CD14-positive monocyte (primary cell): ENCODE measurements at regions not wholly inside any gene's neighbourhood (a gene's known extent, or its start where the extent isn't known, plus 50 kb on each side); places are given as distances from the start of the nearest gene placed in this dataset.

Experiments
- DNase-seq, 3 donors: peaks; one replicate each; pipeline ENCODE4 v3.0.0-alpha.2; 2011 to 2022
- H2AFZ ChIP-seq: 2 replicates; pipeline ENCODE4 v1.6.0; 2012; ENCODE audit warnings: mild to moderate bottlenecking, low read depth, low read length, inconsistent platforms; ENCODE audit not compliant: insufficient read depth, poor library complexity, severe bottlenecking
- H3K27ac ChIP-seq, 2 donors: 1 replicate in 1 of 2; 2 replicates in 1 of 2; pipeline ENCODE4 v1.5.1; 2012 to 2013; ENCODE audit warnings: low read length in 2 of 2, control low read depth in 1 of 2, inconsistent platforms in 1 of 2, low read depth in 1 of 2, mild to moderate bottlenecking in 1 of 2
- H3K27me3 ChIP-seq, 2 donors: one replicate each; pipeline versions ENCODE4 v1.6.0 to v1.6.1; 2011 to 2013; ENCODE audit warnings: low read length in 2 of 2; ENCODE audit not compliant: control insufficient read depth in 2 of 2, insufficient read depth in 2 of 2
- H3K36me3 ChIP-seq, 2 donors: replicated peaks in 1 of 2; 1 replicate in 1 of 2; 2 replicates in 1 of 2; pipeline versions ENCODE4 v1.5.1 to v1.6.1; 2012 to 2013; ENCODE audit warnings: low read length in 2 of 2, control low read depth in 1 of 2, inconsistent platforms in 1 of 2, mild to moderate bottlenecking in 1 of 2; ENCODE audit not compliant: insufficient read depth in 2 of 2, control insufficient read depth in 1 of 2
- H3K4me1 ChIP-seq, 2 donors: 1 replicate in 1 of 2; 2 replicates in 1 of 2; pipeline versions ENCODE4 v1.5.1 to v1.6.1; 2012 to 2013; ENCODE audit warnings: low read length in 2 of 2, control low read depth in 1 of 2, inconsistent platforms in 1 of 2, mild to moderate bottlenecking in 1 of 2, moderate library complexity in 1 of 2; ENCODE audit not compliant: insufficient read depth in 2 of 2, control insufficient read depth in 1 of 2
- H3K4me2 ChIP-seq: replicated peaks from 2 replicates; pipeline ENCODE3; 2012; ENCODE audit warnings: low read length, moderate library complexity, mild to moderate bottlenecking; ENCODE audit not compliant: poor library complexity, severe bottlenecking; ENCODE audit errors: extremely low read depth
- H3K4me3 ChIP-seq, 3 experiments: fragments of 200-600 bp in 1 of 3; sonication (generic) in 1 of 3; replicated peaks in 1 of 3; 1 replicate in 2 of 3; 2 replicates in 1 of 3; pipeline ENCODE4 v1.5.1; 2011 to 2013; ENCODE audit warnings: low read length in 3 of 3, mild to moderate bottlenecking in 3 of 3, control low read depth in 2 of 3, low read depth in 2 of 3, inconsistent platforms in 1 of 3, moderate library complexity in 1 of 3
- H3K79me2 ChIP-seq: 2 replicates; pipeline ENCODE4 v1.6.0; 2012; ENCODE audit warnings: mild to moderate bottlenecking, control low read depth, inconsistent platforms, low read length, moderate library complexity; ENCODE audit not compliant: insufficient read depth
- H3K9ac ChIP-seq: 2 replicates; pipeline ENCODE4 v1.6.0; 2017; ENCODE audit warnings: low read length, mild to moderate bottlenecking; ENCODE audit not compliant: insufficient read depth, poor library complexity, severe bottlenecking
- H3K9me3 ChIP-seq, 2 donors: replicated peaks in 1 of 2; 1 replicate in 1 of 2; 2 replicates in 1 of 2; pipeline versions ENCODE4 v1.5.1 to v1.6.1; 2012 to 2013; ENCODE audit warnings: low read length in 2 of 2, control low read depth in 1 of 2; ENCODE audit not compliant: control insufficient read depth in 1 of 2, insufficient read depth in 1 of 2
- H4K20me1 ChIP-seq: 2 replicates; pipeline ENCODE4 v1.6.0; 2012; ENCODE audit warnings: mild to moderate bottlenecking, low read length, control low read depth, moderate library complexity; ENCODE audit not compliant: insufficient read depth
- H3K27ac Mint-ChIP-seq, 7 donors: one replicate each; pipeline ENCODE4 v1.8.0; 2020; ENCODE audit warnings: mild to moderate bottlenecking in 7 of 7, mixed read lengths in 7 of 7, moderate library complexity in 6 of 7, inconsistent platforms in 2 of 7
- H3K27me3 Mint-ChIP-seq, 3 donors: one replicate each; pipeline ENCODE4 v1.8.0; 2021 to 2022; ENCODE audit warnings: low read depth in 3 of 3, mild to moderate bottlenecking in 3 of 3, mixed read lengths in 3 of 3, moderate library complexity in 3 of 3, inconsistent platforms in 1 of 3
- H3K36me3 Mint-ChIP-seq, 2 donors: one replicate each; pipeline ENCODE4 v1.8.0; 2020; ENCODE audit warnings: mixed read lengths in 2 of 2, inconsistent platforms in 1 of 2, mild to moderate bottlenecking in 1 of 2
- H3K4me1 Mint-ChIP-seq: one replicate; pipeline ENCODE4 v1.8.0; 2020; ENCODE audit warnings: mild to moderate bottlenecking, mixed read lengths
- H3K4me3 Mint-ChIP-seq, 2 donors: one replicate each; pipeline ENCODE4 v1.8.0; 2020; ENCODE audit warnings: mild to moderate bottlenecking in 2 of 2, mixed read lengths in 2 of 2, moderate library complexity in 1 of 2
- H3K9me3 Mint-ChIP-seq, 7 donors: one replicate each; pipeline ENCODE4 v1.8.0; 2020 to 2022; ENCODE audit warnings: mixed read lengths in 7 of 7, mild to moderate bottlenecking in 6 of 7, moderate library complexity in 6 of 7, inconsistent platforms in 2 of 7
- CTCF ChIP-seq: fragments of 200-600 bp; IDR thresholded peaks from one replicate; pipeline ENCODE4 v1.8.0; 2022; ENCODE audit warnings: antibody characterized with exemption, mild to moderate bottlenecking
- WGBS: methylation state at CpG from one replicate; pipeline ENCODE4 v1.1.5; 2013; ENCODE audit warnings: missing lambda C conversion rate; ENCODE audit not compliant: insufficient coverage; 5-methylcytosine and 5-hydroxymethylcytosine counted together
- intact Hi-C, 2 donors: fragments of 100-400 bp; cut with micrococcal nuclease; formaldehyde crosslinking; loops; one replicate each; pipeline versions ENCODE4 v1.15.0 to v1.15.1; 2023

DNA sequence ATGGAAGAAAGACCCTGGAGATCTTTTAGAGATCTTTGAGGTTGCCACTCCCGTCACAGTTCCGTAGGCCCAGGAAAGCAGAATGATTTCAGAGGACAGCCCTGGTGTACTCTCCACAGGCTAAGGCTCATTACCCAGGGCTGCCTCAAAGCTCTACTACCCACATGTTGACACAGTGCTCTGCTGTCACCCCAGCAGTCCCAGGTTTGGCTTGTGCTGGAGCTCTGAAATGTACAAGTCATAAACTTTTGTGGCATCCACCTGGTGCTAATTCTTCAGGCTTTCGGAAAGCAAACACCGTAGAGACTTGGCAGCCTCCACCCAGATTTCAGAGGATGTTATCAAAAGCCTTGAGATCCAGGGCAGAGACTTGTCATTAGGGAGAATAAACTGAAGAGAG is 136.5 kb downstream of the MTRR start:
- Mint-ChIP-seq H3K4me1 (no peaks in the 10 kb centered on the region), H3K36me3 (no peaks in the 10 kb centered on the region), H3K9me3 (peaks cover 8 to 14% (median 13%) of the 10 kb centered on the region in 7 donors), H3K27ac (no peak overlapping the region), H3K27me3 (peaks cover 0 to 2% (median 1%) of the 10 kb centered on the region in 3 donors), H3K4me3 (no peak overlapping the region)
- Histone ChIP-seq H3K4me1 (no peaks in the 10 kb centered on the region), H2AFZ (no peak overlapping the region), H4K20me1 (no peaks in the 10 kb centered on the region), H3K27ac (no peak overlapping the region), H3K27me3 (no peaks in the 10 kb centered on the region), H3K4me3 (no peak overlapping the region), H3K36me3 (no peaks in the 10 kb centered on the region), H3K9me3 (peaks cover 15 to 19% of the 10 kb centered on the region in 2 donors), H3K9ac (no peak overlapping the region), H3K79me2 (no peaks in the 10 kb centered on the region), H3K4me2 (no peak overlapping the region)
- intact Hi-C loops: no loop called here
- TF ChIP-seq CTCF: no peak
- no peak for DNase-seq
- 97% methylated on average over 4 of the region's 4 CpGs for WGBS

DNA sequence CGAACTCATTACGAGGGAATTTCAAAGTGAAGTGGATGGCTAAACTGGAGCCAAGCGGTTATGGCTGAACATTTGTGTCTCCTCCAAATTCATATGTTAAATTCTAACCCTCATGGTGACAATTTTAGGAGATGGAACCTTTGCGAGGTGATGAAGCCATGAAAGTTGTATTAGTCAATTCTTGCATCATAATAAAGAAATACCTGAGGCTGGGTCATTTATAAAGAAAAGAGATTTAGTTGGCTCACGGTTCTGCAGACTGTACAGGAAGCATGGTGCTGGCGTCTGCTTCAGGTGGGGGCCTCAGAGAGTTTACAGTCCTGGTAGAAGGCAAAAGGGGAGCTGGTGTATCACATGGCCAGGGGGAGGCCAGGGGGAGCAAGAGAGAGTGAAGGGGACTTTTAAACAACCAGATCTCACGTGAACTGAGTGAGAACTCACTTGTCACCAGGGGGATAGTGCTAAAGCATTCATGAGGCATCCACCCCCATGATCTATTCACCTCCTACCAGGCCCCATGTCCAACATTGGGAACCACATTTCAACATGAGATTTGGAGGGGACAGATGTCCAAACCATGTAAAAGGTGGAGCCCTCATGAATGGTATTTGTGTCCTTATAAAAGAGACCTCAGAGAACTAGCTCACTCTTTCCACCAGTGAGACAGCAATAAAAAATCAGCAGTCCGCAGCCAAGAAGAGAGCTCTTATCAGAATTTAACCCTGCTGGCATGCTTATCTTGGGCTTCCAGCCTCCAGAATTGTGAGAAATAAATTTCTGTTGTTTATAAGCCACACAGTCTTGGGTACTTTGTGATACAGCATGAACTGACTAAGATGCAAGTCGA is 143.4 kb downstream of the MTRR start:
- no peak overlapping the region for H3K4me3 Mint-ChIP-seq
- no peaks in the 10 kb centered on the region for H3K27me3 ChIP-seq
- intact Hi-C loops: no loop called here
- H3K9me3 Mint-ChIP-seq: peaks cover 5 to 23% (median 12%) of the 10 kb centered on the region in 7 donors
- no peaks in the 10 kb centered on the region for H4K20me1 ChIP-seq
- H3K27ac Mint-ChIP-seq: peak overlapping the region in 1 of 7 donors; percentile 25
- H3K4me1 Mint-ChIP-seq: no peaks in the 10 kb centered on the region
- H3K9ac ChIP-seq: no peak overlapping the region
- no peak overlapping the region for H2AFZ ChIP-seq
- no peak overlapping the region for H3K27ac ChIP-seq
- H3K9me3 ChIP-seq: peaks cover 0 to 15% of the 10 kb centered on the region in 2 donors
- H3K36me3 ChIP-seq: no peaks in the 10 kb centered on the region
- H3K4me1 ChIP-seq: no peaks in the 10 kb centered on the region
- H3K4me2 ChIP-seq: no peak overlapping the region
- no peaks in the 10 kb centered on the region for H3K36me3 Mint-ChIP-seq
- no peak for TF ChIP-seq CTCF
- DNase-seq: no peak
- no peaks in the 10 kb centered on the region for H3K79me2 ChIP-seq
- 63% methylated on average over 2 of the region's 9 CpGs for WGBS
- peaks cover 0 to 1% (median 0%) of the 10 kb centered on the region in 3 donors for H3K27me3 Mint-ChIP-seq
- no peak overlapping the region for H3K4me3 ChIP-seq
